ENCODE measurements at regions not wholly inside any gene's neighbourhood (a gene's known extent, or its start where the extent isn't known, plus 50 kb on each side); places are given as distances from the start of the nearest gene placed in this dataset.

DNA sequence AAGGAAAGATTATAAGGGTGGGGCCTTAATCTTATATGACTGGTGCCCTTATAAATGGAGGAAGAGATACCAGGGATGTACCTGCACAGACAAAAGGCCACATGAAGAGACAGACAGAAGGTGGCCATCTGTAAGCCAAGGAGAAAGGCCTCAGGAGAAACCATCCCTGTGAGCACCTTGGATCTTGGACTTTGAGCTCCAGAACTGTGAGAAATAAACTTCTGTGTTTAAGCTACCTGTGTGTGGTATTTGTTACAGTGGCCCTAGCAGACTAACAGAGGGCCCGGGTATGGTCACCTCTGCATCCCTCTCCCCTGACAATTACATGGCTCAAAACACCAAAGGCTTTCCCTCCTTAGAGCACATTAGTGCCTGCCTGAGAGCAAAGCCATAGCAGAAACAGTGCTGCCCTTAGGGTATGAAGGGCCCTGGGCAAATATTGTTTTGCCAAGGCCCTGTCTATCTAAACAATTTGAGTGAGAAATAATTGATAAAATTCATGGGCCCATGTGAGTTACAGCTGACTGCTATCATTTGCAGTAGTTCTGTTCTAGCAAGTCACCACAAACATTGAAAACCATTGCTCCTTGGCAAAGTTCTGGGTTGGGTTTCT, 109.3 kb upstream of the MYCN start:
- Histone ChIP-seq H3K27ac (ENCODE audit: low read length) (no peak overlapping the region), H3K4me2 (ENCODE audit: insufficient read depth, low read length) (no peak overlapping the region), H2AFZ (ENCODE audit: low read depth, low read length) (no peak overlapping the region), H3K4me3 (ENCODE audit: low read depth in 1 of 2, low read length in 2 of 2) (no peak overlapping the region), H3K4me1 (ENCODE audit: insufficient read depth, low read length) (no peaks in the 10 kb centered on the region), H3K9ac (ENCODE audit: low read depth, low read length) (no peak overlapping the region), H3K9me3 (ENCODE audit: insufficient read depth, low read length, severe bottlenecking) (no peaks in the 10 kb centered on the region), H3K79me2 (ENCODE audit: insufficient read depth, low read length) (no peaks in the 10 kb centered on the region), H3K36me3 (ENCODE audit: insufficient read depth, low read length) (no peaks in the 10 kb centered on the region), H3K27me3 (ENCODE audit: insufficient read depth, low read length, poor library complexity) (no peaks in the 10 kb centered on the region), H4K20me1 (ENCODE audit: insufficient read depth, low read length) (no peaks in the 10 kb centered on the region)
- ATAC-seq (ENCODE audit: insufficient read depth, low read depth), result no peak
- no peak for TF ChIP-seq EZH2 (IDR thresholded peaks at IDR 0.05; ENCODE audit: borderline replicate concordance, low read depth, low read length, severe bottlenecking)
- TF ChIP-seq, protein P1, sequence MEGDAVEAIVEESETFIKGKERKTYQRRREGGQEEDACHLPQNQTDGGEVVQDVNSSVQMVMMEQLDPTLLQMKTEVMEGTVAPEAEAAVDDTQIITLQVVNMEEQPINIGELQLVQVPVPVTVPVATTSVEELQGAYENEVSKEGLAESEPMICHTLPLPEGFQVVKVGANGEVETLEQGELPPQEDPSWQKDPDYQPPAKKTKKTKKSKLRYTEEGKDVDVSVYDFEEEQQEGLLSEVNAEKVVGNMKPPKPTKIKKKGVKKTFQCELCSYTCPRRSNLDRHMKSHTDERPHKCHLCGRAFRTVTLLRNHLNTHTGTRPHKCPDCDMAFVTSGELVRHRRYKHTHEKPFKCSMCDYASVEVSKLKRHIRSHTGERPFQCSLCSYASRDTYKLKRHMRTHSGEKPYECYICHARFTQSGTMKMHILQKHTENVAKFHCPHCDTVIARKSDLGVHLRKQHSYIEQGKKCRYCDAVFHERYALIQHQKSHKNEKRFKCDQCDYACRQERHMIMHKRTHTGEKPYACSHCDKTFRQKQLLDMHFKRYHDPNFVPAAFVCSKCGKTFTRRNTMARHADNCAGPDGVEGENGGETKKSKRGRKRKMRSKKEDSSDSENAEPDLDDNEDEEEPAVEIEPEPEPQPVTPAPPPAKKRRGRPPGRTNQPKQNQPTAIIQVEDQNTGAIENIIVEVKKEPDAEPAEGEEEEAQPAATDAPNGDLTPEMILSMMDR (IDR thresholded peaks at IDR 0.05; ENCODE audit: borderline replicate concordance, extremely low read depth, low read length, poor library complexity, severe bottlenecking), result no peak
- no peak for DNase-seq

DNA sequence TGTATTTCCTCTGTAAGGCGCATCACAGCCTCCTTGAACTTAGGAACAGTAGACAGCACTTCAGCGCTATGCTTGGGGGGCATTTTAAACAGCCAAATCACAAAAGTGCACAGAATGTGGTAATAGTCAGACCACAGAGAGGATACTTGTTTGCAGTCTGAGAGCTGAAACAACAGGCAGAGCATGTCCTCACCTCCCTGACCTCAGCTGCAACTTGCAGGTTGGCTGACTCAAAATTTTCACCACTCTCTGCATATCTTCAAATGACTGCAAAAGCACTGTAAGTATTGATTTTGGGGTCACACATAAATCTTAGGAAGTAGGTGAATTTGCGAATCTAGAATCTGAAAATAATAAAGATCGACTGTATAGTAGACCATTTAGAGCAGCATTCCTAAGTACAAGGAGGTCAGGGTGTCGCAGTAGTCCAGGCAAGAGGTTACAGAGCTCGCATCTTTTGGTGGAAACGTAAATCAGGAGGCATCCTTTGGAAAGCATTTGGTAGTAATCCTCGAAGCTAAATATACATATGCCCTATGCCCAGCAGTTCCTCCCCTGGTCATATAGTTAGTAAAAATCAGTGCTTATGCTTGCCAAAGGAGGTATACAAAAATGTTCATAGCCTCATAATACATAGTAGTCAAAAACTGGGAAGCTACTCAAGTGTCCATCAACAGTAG, 108.2 kb upstream of the MYCN start:
- no peaks in the 10 kb centered on the region for H3K4me1 ChIP-seq (ENCODE audit: insufficient read depth, low read length)
- H2AFZ ChIP-seq (ENCODE audit: low read depth, low read length), result no peak overlapping the region
- no peak overlapping the region for H3K9ac ChIP-seq (ENCODE audit: low read depth, low read length)
- TF ChIP-seq, protein P1 (IDR thresholded peaks at IDR 0.05; ENCODE audit: borderline replicate concordance, extremely low read depth, low read length, poor library complexity, severe bottlenecking), result no peak
- TF ChIP-seq EZH2 (IDR thresholded peaks at IDR 0.05; ENCODE audit: borderline replicate concordance, low read depth, low read length, severe bottlenecking), result no peak
- H3K79me2 ChIP-seq (ENCODE audit: insufficient read depth, low read length), result no peaks in the 10 kb centered on the region
- no peak overlapping the region for H3K4me2 ChIP-seq (ENCODE audit: insufficient read depth, low read length)
- no peaks in the 10 kb centered on the region for H3K27me3 ChIP-seq (ENCODE audit: insufficient read depth, low read length, poor library complexity)
- H3K27ac ChIP-seq (ENCODE audit: low read length), result no peak overlapping the region
- ATAC-seq (ENCODE audit: insufficient read depth, low read depth) (no peak), DNase-seq (no peak)
- no peak overlapping the region for H3K4me3 ChIP-seq (ENCODE audit: low read depth in 1 of 2, low read length in 2 of 2)
- H4K20me1 ChIP-seq (ENCODE audit: insufficient read depth, low read length), result no peaks in the 10 kb centered on the region
- no peaks in the 10 kb centered on the region for H3K36me3 ChIP-seq (ENCODE audit: insufficient read depth, low read length)
- no peaks in the 10 kb centered on the region for H3K9me3 ChIP-seq (ENCODE audit: insufficient read depth, low read length, severe bottlenecking)

DNA sequence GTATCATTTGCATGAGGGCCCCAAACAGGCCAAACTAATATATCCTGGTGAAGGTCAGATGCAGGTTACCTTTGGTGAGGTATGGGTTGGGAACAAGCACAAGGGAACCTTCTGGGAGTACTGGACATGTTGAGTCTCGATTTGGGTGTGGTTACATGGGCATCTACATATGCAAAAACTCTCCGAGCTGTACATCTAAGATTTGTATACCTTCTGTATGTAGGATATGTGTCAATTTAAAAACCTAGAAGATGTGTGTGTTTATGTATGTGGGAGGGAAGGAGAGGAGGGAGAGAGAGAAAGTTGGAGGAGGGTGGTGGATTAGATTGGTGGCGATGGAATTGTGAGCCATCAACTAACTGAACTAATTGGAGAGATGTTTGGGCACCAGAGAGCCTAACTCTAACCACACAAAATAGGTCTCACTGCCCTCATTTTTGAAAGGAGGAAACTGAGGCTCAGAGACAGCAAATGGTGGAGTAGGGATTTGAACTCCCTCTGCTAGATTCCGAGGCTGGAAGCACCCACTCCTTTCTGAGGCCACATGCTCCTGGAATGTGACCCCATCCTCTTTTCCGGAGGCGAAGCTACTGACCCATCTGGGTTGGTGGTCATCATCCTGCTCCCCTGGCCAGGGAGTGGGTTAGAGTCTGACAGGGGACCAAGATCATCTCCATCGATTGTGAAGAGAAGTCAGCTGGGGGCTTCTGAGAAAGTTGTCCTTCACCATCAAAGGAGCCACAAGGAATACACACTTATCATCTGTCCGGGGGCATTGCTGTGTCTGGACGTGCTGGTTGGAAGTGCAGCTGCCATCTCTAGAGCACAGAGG, 107.3 kb upstream of the MYCN start:
- TF ChIP-seq, protein P1 (IDR thresholded peaks at IDR 0.05; ENCODE audit: borderline replicate concordance, extremely low read depth, low read length, poor library complexity, severe bottlenecking), result no peak
- TF ChIP-seq EZH2 (IDR thresholded peaks at IDR 0.05; ENCODE audit: borderline replicate concordance, low read depth, low read length, severe bottlenecking), result no peak
- no peaks in the 10 kb centered on the region for H3K79me2 ChIP-seq (ENCODE audit: insufficient read depth, low read length)
- no peaks in the 10 kb centered on the region for H3K9me3 ChIP-seq (ENCODE audit: insufficient read depth, low read length, severe bottlenecking)
- no peak overlapping the region for H3K4me3 ChIP-seq (ENCODE audit: low read depth in 1 of 2, low read length in 2 of 2)
- no peak overlapping the region for H3K9ac ChIP-seq (ENCODE audit: low read depth, low read length)
- H2AFZ ChIP-seq (ENCODE audit: low read depth, low read length), result no peak overlapping the region
- ATAC-seq (ENCODE audit: insufficient read depth, low read depth) (no peak), DNase-seq (no peak)
- H3K4me1 ChIP-seq (ENCODE audit: insufficient read depth, low read length), result no peaks in the 10 kb centered on the region
- H3K36me3 ChIP-seq (ENCODE audit: insufficient read depth, low read length), result no peaks in the 10 kb centered on the region
- H3K27ac ChIP-seq (ENCODE audit: low read length), result no peak overlapping the region
- no peaks in the 10 kb centered on the region for H3K27me3 ChIP-seq (ENCODE audit: insufficient read depth, low read length, poor library complexity)
- no peak overlapping the region for H3K4me2 ChIP-seq (ENCODE audit: insufficient read depth, low read length)
- no peaks in the 10 kb centered on the region for H4K20me1 ChIP-seq (ENCODE audit: insufficient read depth, low read length)

Measured in DND-41 (cell line).